ENCODE measurements at regions not wholly inside any gene's neighbourhood (a gene's known extent, or its start where the extent isn't known, plus 50 kb on each side); places are given as distances from the start of the nearest gene placed in this dataset.

- TF ChIP-seq CTCF (IDR thresholded peaks at IDR 0.05) = no peak
- TF ChIP-seq POLR2A (IDR thresholded peaks at IDR 0.05) = no peak
- no peak for TF ChIP-seq POLR2AphosphoS5 (IDR thresholded peaks at IDR 0.05)
- no peak for TF ChIP-seq EP300 (IDR thresholded peaks at IDR 0.05)
These were observed 453.9 kb downstream of the MED13L start for GRCh38 chr12:115823635-115824034.

Measured in upper lobe of left lung (tissue), 4 donors.